Cerebellar nuclear complex (tissue), 1 donor: ENCODE measurements at regions not wholly inside any gene's neighbourhood (a gene's known extent, or its start where the extent isn't known, plus 50 kb on each side); places are given as distances from the start of the nearest gene placed in this dataset.

Experiments
- DNase-seq, 2 experiments: peaks; one replicate each; lab custom pipeline; 2025; lab: John Stamatoyannopoulos, UW

DNA sequence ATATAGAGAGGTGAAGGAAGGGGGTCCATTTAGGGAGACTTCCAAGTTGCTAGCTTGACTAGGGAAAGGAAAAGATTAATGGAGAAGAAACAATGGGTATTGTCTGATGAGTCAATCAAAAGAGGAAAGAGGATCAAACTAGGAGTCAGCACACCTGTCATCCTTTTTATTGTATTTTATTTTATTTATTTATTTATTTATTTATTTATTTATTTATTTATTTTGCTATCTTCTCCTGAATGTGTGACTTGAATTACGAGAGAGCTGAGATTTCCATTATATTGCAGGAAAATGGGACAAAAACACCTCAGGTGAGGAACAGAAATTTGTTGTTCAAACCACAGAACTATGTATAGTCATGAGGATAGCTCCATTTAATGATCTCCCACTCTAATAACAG lies 58.9 kb downstream of the NUDT11 start:
- DNase-seq: no peak

DNA sequence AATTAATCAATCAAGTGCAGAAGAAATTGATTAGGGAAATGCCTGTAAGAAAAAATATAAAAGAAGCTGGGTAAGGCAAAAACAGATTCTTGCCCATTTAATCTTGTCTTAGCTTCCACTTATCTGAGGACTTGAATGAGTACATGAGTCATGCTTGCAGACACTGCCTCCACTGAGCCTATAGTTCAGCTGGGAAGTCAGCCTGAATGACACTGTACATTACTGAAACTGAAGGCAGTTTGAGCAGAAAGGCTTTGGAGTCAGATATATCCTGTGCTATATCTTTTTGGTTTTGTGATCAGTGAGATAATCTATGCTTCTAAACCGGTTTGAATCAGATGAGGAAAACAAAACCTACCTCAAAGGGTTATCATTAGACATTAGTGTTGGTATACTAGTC lies 61.3 kb downstream of the NUDT11 start:
- no peak for DNase-seq

DNA sequence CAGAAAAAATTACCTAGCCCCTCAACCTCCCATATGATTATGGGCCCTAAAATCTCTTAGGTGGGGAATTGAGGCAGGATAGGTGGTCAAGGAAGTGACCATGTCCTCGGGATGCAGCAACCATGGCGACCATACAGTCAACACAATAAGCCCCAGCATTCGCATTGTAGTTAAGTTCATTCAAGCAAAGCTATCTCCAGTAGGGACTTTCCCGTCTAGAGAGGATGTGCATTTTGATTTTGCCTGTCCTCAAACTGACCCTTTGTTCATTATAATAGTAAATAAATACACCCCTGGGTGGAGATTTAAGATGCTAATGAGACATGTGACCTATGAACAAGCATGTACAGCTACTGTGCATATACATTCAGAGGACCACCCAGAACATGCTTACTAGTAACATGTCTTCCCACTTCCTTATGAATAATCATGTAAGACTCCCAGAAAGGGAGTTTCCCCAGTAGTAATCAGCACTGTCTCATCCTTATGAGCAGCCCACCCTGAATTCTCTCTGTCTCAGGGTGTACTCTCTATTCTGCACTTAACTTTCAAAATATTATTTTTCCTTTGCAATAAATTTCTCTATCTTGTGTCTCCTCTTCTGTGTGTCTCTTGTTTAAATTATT lies 74.3 kb downstream of the NUDT11 start:
- no peak for DNase-seq

DNA sequence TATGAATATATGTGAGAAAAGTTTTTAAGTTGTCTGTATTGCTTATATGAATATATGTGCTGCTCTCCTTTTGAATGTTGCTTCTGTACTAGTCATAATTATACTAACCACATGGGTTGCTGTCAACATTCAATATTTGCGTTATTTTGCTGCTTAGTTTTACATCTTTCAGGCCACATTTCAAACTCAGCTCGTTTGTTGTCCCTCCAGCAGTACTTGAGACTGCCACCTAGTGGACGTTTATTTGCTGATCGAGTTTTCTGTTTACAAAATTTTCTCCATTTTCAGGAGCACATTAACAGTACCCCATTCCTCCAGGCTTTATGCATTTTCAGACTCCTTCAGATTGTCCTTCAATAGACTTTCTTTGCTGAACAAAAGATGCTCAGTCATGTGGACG lies 75.8 kb downstream of the NUDT11 start:
- no peak for DNase-seq

- no peak for DNase-seq
Measured at GRCh38 chrX:51408462-51408861, 75.8 kb downstream of the NUDT10 start.

DNA sequence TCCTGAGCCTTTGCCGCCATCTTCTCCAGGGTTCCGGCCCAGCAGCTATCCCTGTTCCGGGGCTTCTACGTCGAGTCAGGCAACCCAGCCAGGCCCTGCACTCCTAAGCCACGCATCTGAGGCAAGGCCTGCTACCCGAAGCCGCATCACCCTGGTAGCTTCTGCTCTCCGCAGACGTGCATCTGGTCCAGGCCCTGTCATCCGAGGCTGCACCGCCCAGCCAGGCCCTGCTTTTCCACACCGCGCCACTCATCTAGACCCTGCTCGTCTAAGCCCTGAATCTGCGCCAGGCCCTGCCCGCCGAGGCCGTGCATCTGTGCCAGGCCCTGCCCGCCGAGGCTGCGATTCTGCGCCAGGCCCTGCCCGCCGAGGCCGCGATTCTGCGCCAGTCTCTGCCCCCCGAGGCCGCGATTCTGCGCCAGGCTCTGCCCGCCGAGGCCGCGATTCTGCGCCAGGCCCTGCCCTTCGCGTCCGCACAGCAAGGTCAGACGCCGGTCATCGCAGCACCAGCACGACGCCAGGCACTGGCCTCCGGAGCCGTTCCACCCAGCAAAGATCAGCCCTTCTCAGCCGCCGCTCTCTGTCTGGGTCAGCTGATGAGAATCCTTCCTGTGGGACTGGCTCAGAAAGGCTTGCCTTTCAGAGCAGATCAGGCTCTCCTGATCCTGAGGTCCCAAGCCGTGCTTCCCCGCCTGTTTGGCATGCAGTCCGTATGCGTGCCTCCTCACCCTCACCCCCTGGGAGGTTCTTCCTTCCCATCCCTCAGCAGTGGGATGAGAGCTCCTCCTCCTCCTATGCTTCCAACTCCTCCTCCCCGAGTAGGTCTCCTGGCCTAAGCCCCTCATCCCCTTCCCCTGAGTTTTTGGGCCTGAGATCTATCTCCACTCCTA lies 75.1 kb downstream of the NUDT10 start:
- no peak for DNase-seq

- DNase-seq: no peak
Measured at GRCh38 chrX:51406688-51407519, 74.3 kb downstream of the NUDT10 start.

DNA sequence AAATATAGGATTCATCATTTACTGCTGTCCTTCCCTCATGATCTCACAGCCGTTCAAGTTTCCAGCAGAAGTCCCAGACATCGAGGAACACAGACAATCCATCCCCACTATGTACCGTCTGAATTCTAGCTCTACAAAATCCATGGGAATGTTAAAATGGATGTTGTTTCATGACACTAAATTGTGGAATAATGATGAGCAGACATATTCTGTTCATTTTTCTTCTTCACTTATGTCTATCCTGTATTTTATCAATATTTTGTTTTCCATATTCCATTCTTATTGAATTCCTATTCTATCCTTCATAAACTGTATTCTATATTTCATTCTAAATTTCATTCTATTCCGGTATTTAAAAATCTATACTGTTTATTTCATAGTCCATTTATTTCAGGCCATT lies 71.8 kb downstream of the NUDT10 start:
- no peak for DNase-seq

- peak in 1 of 2 experiments; percentile 33 for DNase-seq
Measured at GRCh38 chrX:51395810-51396728, 63.4 kb downstream of the NUDT10 start.

GRCh38 chrX:51395480-51395809 lies 62.8 kb downstream of the NUDT10 start:
- DNase-seq: no peak
